ENCODE measurements at regions not wholly inside any gene's neighbourhood (a gene's known extent, or its start where the extent isn't known, plus 50 kb on each side); places are given as distances from the start of the nearest gene placed in this dataset.

GRCh38 chr7:156524818-156525597 lies 115.6 kb upstream of the RNF32 start:
- H3K36me3 ChIP-seq (ENCODE audit: control insufficient read depth, insufficient read depth, low read length), result no peaks in the 10 kb centered on the region
- no peak overlapping the region for H3K4me3 ChIP-seq (ENCODE audit: low read length)
- TF ChIP-seq, protein P1, sequence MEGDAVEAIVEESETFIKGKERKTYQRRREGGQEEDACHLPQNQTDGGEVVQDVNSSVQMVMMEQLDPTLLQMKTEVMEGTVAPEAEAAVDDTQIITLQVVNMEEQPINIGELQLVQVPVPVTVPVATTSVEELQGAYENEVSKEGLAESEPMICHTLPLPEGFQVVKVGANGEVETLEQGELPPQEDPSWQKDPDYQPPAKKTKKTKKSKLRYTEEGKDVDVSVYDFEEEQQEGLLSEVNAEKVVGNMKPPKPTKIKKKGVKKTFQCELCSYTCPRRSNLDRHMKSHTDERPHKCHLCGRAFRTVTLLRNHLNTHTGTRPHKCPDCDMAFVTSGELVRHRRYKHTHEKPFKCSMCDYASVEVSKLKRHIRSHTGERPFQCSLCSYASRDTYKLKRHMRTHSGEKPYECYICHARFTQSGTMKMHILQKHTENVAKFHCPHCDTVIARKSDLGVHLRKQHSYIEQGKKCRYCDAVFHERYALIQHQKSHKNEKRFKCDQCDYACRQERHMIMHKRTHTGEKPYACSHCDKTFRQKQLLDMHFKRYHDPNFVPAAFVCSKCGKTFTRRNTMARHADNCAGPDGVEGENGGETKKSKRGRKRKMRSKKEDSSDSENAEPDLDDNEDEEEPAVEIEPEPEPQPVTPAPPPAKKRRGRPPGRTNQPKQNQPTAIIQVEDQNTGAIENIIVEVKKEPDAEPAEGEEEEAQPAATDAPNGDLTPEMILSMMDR (IDR thresholded peaks at IDR 0.05), result no peak
- H3K36me3 Mint-ChIP-seq, result no peaks in the 10 kb centered on the region
- H3K27ac Mint-ChIP-seq, result no peak overlapping the region
- H3K27me3 Mint-ChIP-seq (ENCODE audit: low read depth in 2 of 2), result peaks cover 0 to 16% of the 10 kb centered on the region in 2 donors
- WGBS (ENCODE audit: insufficient coverage), result 89% methylated on average over 11 of the region's 11 CpGs
- no peaks in the 10 kb centered on the region for H3K9me3 Mint-ChIP-seq
- no peaks in the 10 kb centered on the region for H3K4me1 ChIP-seq (ENCODE audit: control insufficient read depth, insufficient read depth, low read length)
- no peak overlapping the region for H3K4me3 Mint-ChIP-seq
- H3K9me3 ChIP-seq (ENCODE audit: control insufficient read depth, insufficient read depth, low read length), result no peaks in the 10 kb centered on the region
- DNase-seq, result no peak
- no peaks in the 10 kb centered on the region for H3K27me3 ChIP-seq (ENCODE audit: control insufficient read depth, insufficient read depth, low read length)
- no peaks in the 10 kb centered on the region for H3K4me1 Mint-ChIP-seq
- H3K27ac ChIP-seq (ENCODE audit: low read length), result no peak overlapping the region
- intact Hi-C loops (cut with micrococcal nuclease), result no loop called here
- ATAC-seq, result no peak

- intact Hi-C loops (cut with micrococcal nuclease), result no loop called here
- Histone ChIP-seq H3K27me3 (ENCODE audit: control insufficient read depth, insufficient read depth, low read length) (no peaks in the 10 kb centered on the region), H3K4me3 (ENCODE audit: low read length) (no peak overlapping the region), H3K4me1 (ENCODE audit: control insufficient read depth, insufficient read depth, low read length) (no peaks in the 10 kb centered on the region), H3K36me3 (ENCODE audit: control insufficient read depth, insufficient read depth, low read length) (no peaks in the 10 kb centered on the region), H3K9me3 (ENCODE audit: control insufficient read depth, insufficient read depth, low read length) (no peaks in the 10 kb centered on the region), H3K27ac (ENCODE audit: low read length) (no peak overlapping the region)
- Mint-ChIP-seq H3K4me3 (no peak overlapping the region), H3K27ac (no peak overlapping the region), H3K9me3 (no peaks in the 10 kb centered on the region), H3K27me3 (ENCODE audit: low read depth in 2 of 2) (peaks cover 0 to 16% of the 10 kb centered on the region in 2 donors), H3K4me1 (no peaks in the 10 kb centered on the region), H3K36me3 (no peaks in the 10 kb centered on the region)
- TF ChIP-seq, protein P1 (IDR thresholded peaks at IDR 0.05), result no peak
- 90% methylated on average over 24 of the region's 24 CpGs for WGBS (ENCODE audit: insufficient coverage)
- DNase-seq (no peak), ATAC-seq (no peak)
Observed at GRCh38 chr7:156523447-156524048, 117.0 kb upstream of the RNF32 start.

DNA sequence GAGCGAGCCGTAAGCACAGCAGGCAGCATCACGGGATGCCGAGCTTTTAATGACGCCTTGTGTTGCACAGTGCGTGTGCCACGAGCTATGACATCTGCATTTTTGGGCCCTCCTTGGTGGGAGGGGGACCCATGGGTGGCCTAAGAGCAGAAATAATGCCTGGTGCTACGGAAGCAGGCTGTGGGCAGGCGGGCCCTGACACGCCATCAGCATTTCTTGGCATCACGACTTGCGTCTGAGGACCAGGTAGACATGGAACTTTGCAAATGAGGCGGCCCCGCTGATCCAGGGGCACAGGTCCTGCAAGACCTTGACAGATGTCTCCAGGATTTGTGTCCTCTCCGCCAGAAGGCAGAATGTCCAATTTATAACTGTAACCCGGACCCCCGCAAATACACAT lies 117.8 kb upstream of the RNF32 start:
- Histone ChIP-seq H3K9me3 (ENCODE audit: control insufficient read depth, insufficient read depth, low read length) (no peaks in the 10 kb centered on the region), H3K4me3 (ENCODE audit: low read length) (no peak overlapping the region), H3K36me3 (ENCODE audit: control insufficient read depth, insufficient read depth, low read length) (no peaks in the 10 kb centered on the region), H3K27me3 (ENCODE audit: control insufficient read depth, insufficient read depth, low read length) (no peaks in the 10 kb centered on the region), H3K27ac (ENCODE audit: low read length) (no peak overlapping the region), H3K4me1 (ENCODE audit: control insufficient read depth, insufficient read depth, low read length) (no peaks in the 10 kb centered on the region)
- no peaks in the 10 kb centered on the region for H3K4me1 Mint-ChIP-seq
- no peak overlapping the region for H3K4me3 Mint-ChIP-seq
- intact Hi-C loops (cut with micrococcal nuclease), result no loop called here
- H3K36me3 Mint-ChIP-seq, result no peaks in the 10 kb centered on the region
- H3K9me3 Mint-ChIP-seq, result no peaks in the 10 kb centered on the region
- peak in 1 of 3 donors; percentile 17 for ATAC-seq
- peaks cover 0 to 11% of the 10 kb centered on the region in 2 donors for H3K27me3 Mint-ChIP-seq (ENCODE audit: low read depth in 2 of 2)
- no peak overlapping the region for H3K27ac Mint-ChIP-seq
- WGBS (ENCODE audit: insufficient coverage), result 96% methylated on average over 17 of the region's 17 CpGs
- no peak for DNase-seq
- TF ChIP-seq, protein P1 (IDR thresholded peaks at IDR 0.05), result no peak

Data from natural killer cell (primary cell).